ENCODE measurements at regions not wholly inside any gene's neighbourhood (a gene's known extent, or its start where the extent isn't known, plus 50 kb on each side); places are given as distances from the start of the nearest gene placed in this dataset.

GRCh38 chr4:123896446-123897071 lies 500.0 kb downstream of the SPRY1 start:
- DNase-seq, result no peak

- no peak for DNase-seq
Observed at GRCh38 chr4:123898946-123899666, 502.5 kb downstream of the SPRY1 start.

- DNase-seq, result no peak
Observed at GRCh38 chr4:123904882-123905281, 508.3 kb downstream of the SPRY1 start.

GRCh38 chr4:123913598-123913997 lies 517.0 kb downstream of the SPRY1 start:
- DNase-seq, result no peak

- DNase-seq, result no peak
Observed at GRCh38 chr4:123916821-123917220, 520.2 kb downstream of the SPRY1 start.

- no peak for DNase-seq
Observed at GRCh38 chr4:123919576-123920098, 523.0 kb downstream of the SPRY1 start.

- DNase-seq, result no peak
Observed at GRCh38 chr4:123921339-123921738, 524.7 kb downstream of the SPRY1 start.

GRCh38 chr4:123922847-123923246 lies 526.3 kb downstream of the SPRY1 start:
- DNase-seq, result no peak

- no peak for DNase-seq
Observed at GRCh38 chr4:123924536-123924935, 527.9 kb downstream of the SPRY1 start.

- no peak for DNase-seq
Observed at GRCh38 chr4:123929565-123929964, 533.0 kb downstream of the SPRY1 start.

- no peak for DNase-seq
Observed at GRCh38 chr4:123930996-123931395, 534.4 kb downstream of the SPRY1 start.

GRCh38 chr4:123934096-123934495 lies 537.5 kb downstream of the SPRY1 start:
- no peak for DNase-seq

- DNase-seq, result no peak
Observed at GRCh38 chr4:123936621-123937043, 540.0 kb downstream of the SPRY1 start.

- no peak for DNase-seq
Observed at GRCh38 chr4:123937581-123937980, 541.0 kb downstream of the SPRY1 start.

- DNase-seq, result no peak
Observed at GRCh38 chr4:123939621-123940020, 543.0 kb downstream of the SPRY1 start.

GRCh38 chr4:123940604-123941003 lies 544.0 kb downstream of the SPRY1 start:
- DNase-seq, result no peak

- no peak for DNase-seq
Observed at GRCh38 chr4:123941306-123941705, 544.7 kb downstream of the SPRY1 start.

- no peak for DNase-seq
Observed at GRCh38 chr4:123943976-123944375, 547.4 kb downstream of the SPRY1 start.

GRCh38 chr4:123945301-123945700 lies 548.7 kb downstream of the SPRY1 start:
- no peak for DNase-seq

- no peak for DNase-seq
Observed at GRCh38 chr4:123950530-123950929, 553.9 kb downstream of the SPRY1 start.

- no peak for DNase-seq
Observed at GRCh38 chr4:123952530-123953274, 556.1 kb downstream of the SPRY1 start.

- DNase-seq, result no peak
Observed at GRCh38 chr4:123953566-123953965, 557.0 kb downstream of the SPRY1 start.

- no peak for DNase-seq
Observed at GRCh38 chr4:123954220-123954619, 557.6 kb downstream of the SPRY1 start.
